Colonic mucosa (tissue), 4 donors: ENCODE measurements at regions not wholly inside any gene's neighbourhood (a gene's known extent, or its start where the extent isn't known, plus 50 kb on each side); places are given as distances from the start of the nearest gene placed in this dataset.

Source experiments
- DNase-seq: peaks from one replicate; pipeline ENCODE4 v3.0.0-alpha.2; 2020
- H3K27ac ChIP-seq: fragments of 200-600 bp; one replicate; pipeline ENCODE4 v1.8.0; 2021
- H3K27me3 ChIP-seq: fragments of 200-600 bp; one replicate; pipeline ENCODE4 v1.8.0; 2021
- H3K36me3 ChIP-seq: fragments of 200-600 bp; one replicate; pipeline ENCODE4 v1.8.0; 2021
- H3K4me1 ChIP-seq: fragments of 200-600 bp; one replicate; pipeline ENCODE4 v1.8.0; 2021; ENCODE audit warnings: mild to moderate bottlenecking
- H3K4me3 ChIP-seq: fragments of 200-600 bp; one replicate; pipeline ENCODE4 v1.8.0; 2021
- H3K9ac ChIP-seq, 2 donors: one replicate each; pipeline ENCODE4 v1.7.0; 2013; ENCODE audit warnings: control low read depth in 2 of 2, low read depth in 2 of 2, low read length in 2 of 2
- H3K9me3 ChIP-seq: fragments of 200-600 bp; one replicate; pipeline ENCODE4 v1.8.0; 2021
- CTCF ChIP-seq: fragments of 200-600 bp; IDR thresholded peaks from one replicate; pipeline ENCODE4 v1.8.0; 2022; ENCODE audit warnings: antibody characterized with exemption, mild to moderate bottlenecking
- intact Hi-C: fragments of 100-400 bp; cut with DNase I; formaldehyde crosslinking; loops from one replicate; pipeline ENCODE4 v1.14.1; 2022
- donor health status: healthy.
- donor health status: DM: no; HTN: no; CAD: no.
- donor health status: DM: no; HTN: no; CAD: no.

DNA sequence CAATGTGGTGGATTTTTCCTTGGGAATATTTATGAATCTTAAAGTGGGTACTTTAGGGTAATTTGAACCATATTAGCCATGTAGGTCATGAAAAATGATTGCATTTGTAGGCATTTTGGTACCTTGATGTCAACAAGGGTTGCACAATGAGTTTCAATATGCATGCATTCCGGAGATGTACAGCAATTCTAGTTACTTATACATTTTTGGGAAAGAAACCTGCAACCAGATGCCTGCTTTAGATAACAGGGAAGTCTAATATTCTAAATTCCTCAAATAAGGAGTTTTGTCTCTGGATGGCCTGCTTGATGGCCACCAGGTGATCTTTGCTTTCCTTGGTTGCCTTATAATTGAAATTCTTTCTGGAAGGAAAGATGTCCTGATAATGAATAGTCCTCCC, 240.5 kb upstream of the SETMAR start:
- no peak for TF ChIP-seq CTCF
- Histone ChIP-seq H3K4me1 (no peaks in the 10 kb centered on the region), H3K36me3 (no peaks in the 10 kb centered on the region), H3K4me3 (no peak overlapping the region), H3K27ac (no peak overlapping the region), H3K9ac (no peak overlapping the region), H3K27me3 (no peaks in the 10 kb centered on the region), H3K9me3 (no peaks in the 10 kb centered on the region)
- intact Hi-C loops = no loop called here
- no peak for DNase-seq

- Histone ChIP-seq H3K4me3 (no peak overlapping the region), H3K27ac (no peak overlapping the region), H3K9ac (no peak overlapping the region), H3K4me1 (no peaks in the 10 kb centered on the region), H3K9me3 (no peaks in the 10 kb centered on the region), H3K36me3 (no peaks in the 10 kb centered on the region), H3K27me3 (no peaks in the 10 kb centered on the region)
- no peak for DNase-seq
- intact Hi-C loops = no loop called here
- no peak for TF ChIP-seq CTCF
These were observed 239.1 kb upstream of the SETMAR start for GRCh38 chr3:4063916-4064574.

DNA sequence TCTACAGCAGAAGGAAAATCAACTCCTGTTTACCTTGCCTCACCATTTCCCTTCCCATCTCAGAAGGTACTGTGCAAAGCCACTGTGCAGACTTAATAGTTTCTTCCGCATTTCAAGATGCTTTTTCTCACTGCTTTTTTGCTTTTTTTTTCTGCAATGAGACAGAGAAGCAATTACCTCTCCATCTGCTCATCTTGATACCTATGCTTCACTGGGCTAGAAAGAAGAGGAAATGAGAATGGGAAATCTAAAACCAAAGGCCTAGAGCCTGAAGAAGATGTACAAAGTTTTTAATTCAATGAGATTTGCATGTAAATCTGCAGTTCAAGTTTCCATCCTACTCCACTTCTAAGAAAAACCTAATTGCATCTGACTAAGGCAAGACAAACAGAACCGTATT, 238.1 kb upstream of the SETMAR start:
- no peaks in the 10 kb centered on the region for H3K27me3 ChIP-seq
- no peak overlapping the region for H3K9ac ChIP-seq
- no peaks in the 10 kb centered on the region for H3K4me1 ChIP-seq
- H3K9me3 ChIP-seq = no peaks in the 10 kb centered on the region
- H3K27ac ChIP-seq = no peak overlapping the region
- intact Hi-C loops = no loop called here
- no peak for TF ChIP-seq CTCF
- no peak for DNase-seq
- H3K36me3 ChIP-seq = no peaks in the 10 kb centered on the region
- H3K4me3 ChIP-seq = no peak overlapping the region

DNA sequence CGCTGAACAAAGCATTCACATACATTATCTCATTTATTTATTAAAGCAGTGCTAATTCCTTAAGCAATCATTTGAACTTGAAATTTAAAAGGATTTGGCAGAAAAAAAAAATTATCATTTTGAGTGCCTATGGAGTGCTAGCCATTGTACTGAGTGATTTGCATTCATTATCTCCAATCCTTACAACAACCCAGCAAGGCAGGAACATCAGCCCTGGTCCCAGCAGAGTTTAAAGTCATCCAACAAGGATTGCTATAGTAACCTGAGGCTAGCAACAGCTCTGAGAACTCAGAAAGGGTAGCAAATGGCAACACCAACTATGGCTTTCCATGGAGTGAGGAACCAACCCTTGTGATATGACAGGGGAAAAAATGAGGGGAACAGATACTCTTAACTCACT, 237.6 kb upstream of the SETMAR start:
- no peak for TF ChIP-seq CTCF
- no peak overlapping the region for H3K9ac ChIP-seq
- no peak overlapping the region for H3K4me3 ChIP-seq
- H3K9me3 ChIP-seq = no peaks in the 10 kb centered on the region
- no peaks in the 10 kb centered on the region for H3K4me1 ChIP-seq
- H3K27ac ChIP-seq = no peak overlapping the region
- H3K27me3 ChIP-seq = no peaks in the 10 kb centered on the region
- no peaks in the 10 kb centered on the region for H3K36me3 ChIP-seq
- no peak for DNase-seq
- intact Hi-C loops = no loop called here

DNA sequence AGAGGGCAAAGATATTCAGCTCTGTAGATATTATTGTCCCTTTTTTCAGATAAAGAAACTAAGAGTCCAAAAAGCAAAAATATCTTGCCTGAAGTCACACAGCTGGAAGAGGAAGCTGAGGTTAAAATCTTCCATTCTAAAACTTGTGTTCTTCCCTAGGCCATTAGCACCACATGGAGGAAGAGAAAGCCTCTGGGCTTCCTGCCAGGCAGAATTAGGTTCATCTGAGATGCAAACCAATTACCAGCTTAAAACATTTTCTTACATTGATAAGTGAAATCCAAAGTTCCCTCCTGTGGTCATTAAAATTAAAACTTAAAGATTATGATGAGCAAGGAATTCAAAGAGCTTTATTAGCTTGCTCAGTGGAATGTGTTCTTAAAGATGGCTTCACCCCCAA, 235.3 kb upstream of the SETMAR start:
- H3K27ac ChIP-seq = no peak overlapping the region
- no peaks in the 10 kb centered on the region for H3K27me3 ChIP-seq
- no peak overlapping the region for H3K9ac ChIP-seq
- no peaks in the 10 kb centered on the region for H3K9me3 ChIP-seq
- H3K4me1 ChIP-seq = no peaks in the 10 kb centered on the region
- intact Hi-C loops = no loop called here
- TF ChIP-seq CTCF = no peak
- DNase-seq = no peak
- no peaks in the 10 kb centered on the region for H3K36me3 ChIP-seq
- no peak overlapping the region for H3K4me3 ChIP-seq
